ENCODE measurements at regions not wholly inside any gene's neighbourhood (a gene's known extent, or its start where the extent isn't known, plus 50 kb on each side); places are given as distances from the start of the nearest gene placed in this dataset.

- TF ChIP-seq POLR2A (IDR thresholded peaks at IDR 0.05; ENCODE audit: low read length) (no peak), GATA1 (IDR thresholded peaks at IDR 0.05; ENCODE audit: low read depth, low read length) (no peak)
Measured at GRCh38 chr1:103309786-103310185, 201.5 kb upstream of the COL11A1 start.
